PFSK-1 (cell line): ENCODE measurements at regions not wholly inside any gene's neighbourhood (a gene's known extent, or its start where the extent isn't known, plus 50 kb on each side); places are given as distances from the start of the nearest gene placed in this dataset.

Experiments used
- POLR2AphosphoS5 ChIP-seq: IDR thresholded peaks from 2 replicates; pipeline ENCODE4 v1.6.1; 2012; ENCODE audit warnings: low read depth, mild to moderate bottlenecking, control low read depth, low read length, moderate library complexity
- SIN3A ChIP-seq: IDR thresholded peaks from 2 replicates; pipeline ENCODE4 v1.6.1; 2012; ENCODE audit warnings: mild to moderate bottlenecking, low read length, moderate library complexity, borderline replicate concordance; ENCODE audit not compliant: insufficient read depth

- no peak for TF ChIP-seq SIN3A
- TF ChIP-seq POLR2AphosphoS5, result no peak
Observed at GRCh38 chr10:105727131-105727530, 1086.0 kb downstream of the SORCS3 start.
